Caco-2 (cell line): ENCODE measurements at regions not wholly inside any gene's neighbourhood (a gene's known extent, or its start where the extent isn't known, plus 50 kb on each side); places are given as distances from the start of the nearest gene placed in this dataset.

Experiments
- BruUV-seq: library from RNA; stranded (reverse); fragments of 400-500 nt; replicated peaks from 2 replicates; lab custom pipeline; 2021; lab: Mats Ljungman, UMichigan
- CTCF ChIA-PET: fragments of 300-600 bp; sonication (Branson Sonifier 250); formaldehyde crosslinking; loops from one replicate; lab custom pipeline; 2022; ENCODE audit warnings: antibody characterized with exemption; lab: Charles Lee
- POLR2A ChIA-PET: fragments of 300-600 bp; sonication (Branson Sonifier 250); formaldehyde crosslinking; loops from one replicate; lab custom pipeline; 2022; ENCODE audit warnings: antibody characterized with exemption; lab: Charles Lee
- DNase-seq, 2 experiments: peaks; one replicate each; pipeline versions ENCODE4 v3.0.0 to v3.0.0-alpha.2; 2020 to 2022
- H3K27me3 ChIP-seq: replicated peaks from 2 replicates; pipeline ENCODE4 v1.6.0; 2011; ENCODE audit warnings: low read length; ENCODE audit not compliant: control insufficient read depth, insufficient read depth
- H3K36me3 ChIP-seq: 2 replicates; pipeline ENCODE4 v1.5.1; 2011; ENCODE audit warnings: low read length; ENCODE audit not compliant: control insufficient read depth, insufficient read depth
- H3K4me1 ChIP-seq: fragments of 250-450 bp; sonication (Bioruptor Pico); 2 replicates; pipeline ENCODE4 v1.5.1; 2020; ENCODE audit warnings: mild to moderate bottlenecking
- H3K4me3 ChIP-seq: 2 replicates; pipeline ENCODE4 v1.5.1; 2011; ENCODE audit warnings: low read depth, mild to moderate bottlenecking, control low read depth, low read length
- H3K9me3 ChIP-seq: fragments of 250-450 bp; sonication (Bioruptor Pico); 2 replicates; pipeline ENCODE4 v1.5.1; 2020; ENCODE audit warnings: mild to moderate bottlenecking, moderate library complexity
- H3K27ac Mint-ChIP-seq: one replicate; pipeline ENCODE4 v1.8.0; 2022; ENCODE audit warnings: mixed read lengths; ENCODE audit not compliant: unreplicated experiment
- H3K27me3 Mint-ChIP-seq: one replicate; pipeline ENCODE4 v1.8.0; 2022; ENCODE audit warnings: mixed read lengths; ENCODE audit not compliant: insufficient read depth, unreplicated experiment
- H3K36me3 Mint-ChIP-seq: one replicate; pipeline ENCODE4 v1.8.0; 2022; ENCODE audit warnings: mild to moderate bottlenecking, mixed read lengths; ENCODE audit not compliant: insufficient read depth, unreplicated experiment
- H3K4me1 Mint-ChIP-seq: one replicate; pipeline ENCODE4 v1.8.0; 2022; ENCODE audit warnings: low read depth, mixed read lengths; ENCODE audit not compliant: unreplicated experiment
- H3K4me3 Mint-ChIP-seq: one replicate; pipeline ENCODE4 v1.8.0; 2022; ENCODE audit warnings: mild to moderate bottlenecking, moderate library complexity, mixed read lengths; ENCODE audit not compliant: unreplicated experiment
- H3K9me3 Mint-ChIP-seq: one replicate; pipeline ENCODE4 v1.8.0; 2022; ENCODE audit warnings: mixed read lengths; ENCODE audit not compliant: unreplicated experiment
- CTCF ChIP-seq, 2 experiments: fragments of 200-600 bp in 1 of 2; IDR thresholded peaks; 1 replicate in 1 of 2; 2 replicates in 1 of 2; pipeline versions ENCODE4 v1.5.1 to v1.8.0; 2011 to 2022; ENCODE audit warnings: antibody characterized with exemption in 1 of 2, control low read depth in 1 of 2, inconsistent platforms in 1 of 2, low read depth in 1 of 2, low read length in 1 of 2, mild to moderate bottlenecking in 1 of 2, moderate library complexity in 1 of 2; ENCODE audit not compliant: insufficient read depth in 1 of 2, severe bottlenecking in 1 of 2, unreplicated experiment in 1 of 2
- intact Hi-C: fragments of 100-400 bp; cut with micrococcal nuclease; formaldehyde crosslinking; loops from one replicate; pipeline ENCODE4 v1.10.0; 2022; ENCODE audit not compliant: unreplicated experiment

DNA sequence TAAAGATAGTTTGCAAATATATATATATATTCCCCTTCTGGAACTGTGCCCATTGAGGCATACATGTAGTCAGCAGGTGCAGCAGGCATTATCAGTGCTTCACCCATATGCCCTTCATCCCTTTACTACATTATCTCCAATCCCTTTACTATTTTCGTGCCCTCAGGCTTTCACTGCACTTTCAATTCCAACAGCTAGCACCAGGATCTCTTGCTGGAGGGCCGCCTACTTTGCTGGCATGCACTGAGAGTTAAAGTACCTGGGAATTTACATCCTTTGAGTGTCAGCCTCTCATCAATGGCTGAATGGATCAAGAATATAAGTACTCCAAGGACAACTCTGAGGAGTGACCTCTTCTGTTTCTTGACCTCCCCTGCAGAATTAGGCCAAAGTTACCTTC, 222.1 kb upstream of the CFAP20DC start:
- intact Hi-C loops: no loop called here
- TF ChIP-seq CTCF (IDR thresholded peaks at IDR 0.05; ENCODE audit: insufficient read depth in 1 of 2, low read depth in 1 of 2, low read length in 1 of 2, severe bottlenecking in 1 of 2, unreplicated experiment in 1 of 2): no peak
- H3K4me3 Mint-ChIP-seq: no peak overlapping the region
- peaks cover 6% of the 10 kb centered on the region for H3K4me1 Mint-ChIP-seq
- DNase-seq: no peak
- no peak overlapping the region for H3K27ac Mint-ChIP-seq
- Histone ChIP-seq H3K36me3 (no peaks in the 10 kb centered on the region), H3K27me3 (no peaks in the 10 kb centered on the region), H3K4me3 (no peak overlapping the region), H3K4me1 (no peaks in the 10 kb centered on the region), H3K9me3 (no peaks in the 10 kb centered on the region)
- no TSS peak for BruUV-seq
- ChIA-PET CTCF (no interaction called here), POLR2A (no interaction called here)
- H3K27me3 Mint-ChIP-seq: peaks cover 18% of the 10 kb centered on the region
- H3K9me3 Mint-ChIP-seq: no peaks in the 10 kb centered on the region
- no peaks in the 10 kb centered on the region for H3K36me3 Mint-ChIP-seq

- H3K4me1 Mint-ChIP-seq: peaks cover 6% of the 10 kb centered on the region
- peaks cover 18% of the 10 kb centered on the region for H3K27me3 Mint-ChIP-seq
- Histone ChIP-seq H3K9me3 (no peaks in the 10 kb centered on the region), H3K4me3 (no peak overlapping the region), H3K36me3 (no peaks in the 10 kb centered on the region), H3K27me3 (no peaks in the 10 kb centered on the region), H3K4me1 (no peaks in the 10 kb centered on the region)
- no peaks in the 10 kb centered on the region for H3K9me3 Mint-ChIP-seq
- ChIA-PET CTCF (no interaction called here), POLR2A (no interaction called here)
- no TSS peak for BruUV-seq
- no peak overlapping the region for H3K4me3 Mint-ChIP-seq
- H3K36me3 Mint-ChIP-seq: no peaks in the 10 kb centered on the region
- no peak for TF ChIP-seq CTCF (IDR thresholded peaks at IDR 0.05; ENCODE audit: insufficient read depth in 1 of 2, low read depth in 1 of 2, low read length in 1 of 2, severe bottlenecking in 1 of 2, unreplicated experiment in 1 of 2)
- intact Hi-C loops: no loop called here
- no peak overlapping the region for H3K27ac Mint-ChIP-seq
- no peak for DNase-seq
These were observed 221.1 kb upstream of the CFAP20DC start for GRCh38 chr3:59270921-59271320.

- Mint-ChIP-seq H3K4me3 (no peak overlapping the region), H3K9me3 (no peaks in the 10 kb centered on the region), H3K27me3 (peaks cover 18% of the 10 kb centered on the region), H3K4me1 (peaks cover 6% of the 10 kb centered on the region), H3K27ac (no peak overlapping the region), H3K36me3 (no peaks in the 10 kb centered on the region)
- Histone ChIP-seq H3K9me3 (no peaks in the 10 kb centered on the region), H3K36me3 (no peaks in the 10 kb centered on the region), H3K27me3 (no peaks in the 10 kb centered on the region), H3K4me3 (no peak overlapping the region), H3K4me1 (no peaks in the 10 kb centered on the region)
- POLR2A ChIA-PET: no interaction called here
- CTCF ChIA-PET: no interaction called here
- BruUV-seq: no TSS peak
- intact Hi-C loops: no loop called here
- DNase-seq: no peak
- TF ChIP-seq CTCF (IDR thresholded peaks at IDR 0.05; ENCODE audit: insufficient read depth in 1 of 2, low read depth in 1 of 2, low read length in 1 of 2, severe bottlenecking in 1 of 2, unreplicated experiment in 1 of 2): no peak
These were observed 220.4 kb upstream of the CFAP20DC start for GRCh38 chr3:59270209-59270608.
